ENCODE measurements at regions not wholly inside any gene's neighbourhood (a gene's known extent, or its start where the extent isn't known, plus 50 kb on each side); places are given as distances from the start of the nearest gene placed in this dataset.

- no peaks in the 10 kb centered on the region for H3K9me2 ChIP-seq
- no peak overlapping the region for H3K4me2 ChIP-seq
- H2AFZ ChIP-seq (ENCODE audit: low read depth), result no peak overlapping the region
- 24% methylated on average over 19 of the region's 19 CpGs for WGBS (ENCODE audit: low lambda C conversion rate)
- H3F3A ChIP-seq (replicated peaks; ENCODE audit: insufficient read depth), result no peaks in the 10 kb centered on the region
- no peaks in the 10 kb centered on the region for H3K79me2 ChIP-seq (ENCODE audit: insufficient read depth)
- peaks cover 49% of the 10 kb centered on the region; the same call in 1 of the 2 replicates for H3K27me3 ChIP-seq (ENCODE audit: insufficient read depth)
- H3K36me3 ChIP-seq (replicated peaks in 1 of 2; ENCODE audit: control insufficient read depth in 1 of 2, insufficient read depth in 2 of 2, low read length in 1 of 2), result no peaks in the 10 kb centered on the region
- H3K27ac ChIP-seq (ENCODE audit: low read depth in 2 of 2, low read length in 1 of 2), result no peak overlapping the region
- no peak for DNase-seq
- H4K20me1 ChIP-seq (ENCODE audit: insufficient read depth), result no peaks in the 10 kb centered on the region
- no peaks in the 10 kb centered on the region for H3K4me1 ChIP-seq (ENCODE audit: control insufficient read depth in 1 of 2, insufficient read depth in 2 of 2, low read depth in 1 of 2, low read length in 1 of 2)
- ChIA-PET CTCF (interaction anchor here (1.2 kb wide), 1 partner anchor 197 kb away, joined by 3 read pairs; no protein-coding TSS in a partner anchor), POLR2A (no interaction called here)
- no peaks in the 10 kb centered on the region for H3K9me3 ChIP-seq
- no peak for TF ChIP-seq FOXM1 (IDR thresholded peaks at IDR 0.05; ENCODE audit: low read depth)
- TF ChIP-seq MAX (IDR thresholded peaks at IDR 0.05; ENCODE audit: low read depth), result no peak
- TF ChIP-seq USF2 (IDR thresholded peaks at IDR 0.05; ENCODE audit: borderline replicate concordance, low read depth, low read length), result no peak
- TF ChIP-seq JUND (IDR thresholded peaks at IDR 0.05), result no peak
- no peak for TF ChIP-seq NRF1 (IDR thresholded peaks at IDR 0.05; ENCODE audit: low read depth, low read length)
- H3K4me3 ChIP-seq (ENCODE audit: low read depth in 2 of 2, low read length in 1 of 2), result no peak overlapping the region
- H3K9ac ChIP-seq, result no peak overlapping the region
Observed at GRCh38 chr6:3535776-3536435, 79.1 kb upstream of the SLC22A23 start.

- 11% methylated on average over 4 of the region's 4 CpGs for WGBS (ENCODE audit: low lambda C conversion rate)
- peaks cover 53% of the 10 kb centered on the region; the same call in 1 of the 2 replicates for H3K27me3 ChIP-seq (ENCODE audit: insufficient read depth)
- no peak overlapping the region for H2AFZ ChIP-seq (ENCODE audit: low read depth)
- H3K4me2 ChIP-seq, result no peak overlapping the region
- H3K27ac ChIP-seq (ENCODE audit: low read depth in 2 of 2, low read length in 1 of 2), result no peak overlapping the region
- H3K4me1 ChIP-seq (ENCODE audit: control insufficient read depth in 1 of 2, insufficient read depth in 2 of 2, low read depth in 1 of 2, low read length in 1 of 2), result no peaks in the 10 kb centered on the region
- no peaks in the 10 kb centered on the region for H3F3A ChIP-seq (replicated peaks; ENCODE audit: insufficient read depth)
- H4K20me1 ChIP-seq (ENCODE audit: insufficient read depth), result no peaks in the 10 kb centered on the region
- ChIA-PET POLR2A (no interaction called here), CTCF (interaction anchor here (1.2 kb wide), 1 partner anchor 198 kb away, joined by 3 read pairs; no protein-coding TSS in a partner anchor)
- H3K36me3 ChIP-seq (replicated peaks in 1 of 2; ENCODE audit: control insufficient read depth in 1 of 2, insufficient read depth in 2 of 2, low read length in 1 of 2), result no peaks in the 10 kb centered on the region
- no peak for DNase-seq
- no peaks in the 10 kb centered on the region for H3K79me2 ChIP-seq (ENCODE audit: insufficient read depth)
- H3K9ac ChIP-seq, result no peak overlapping the region
- TF ChIP-seq YY1 (IDR thresholded peaks at IDR 0.05; ENCODE audit: low read depth), result no peak
- no peak for TF ChIP-seq RAD21 (IDR thresholded peaks at IDR 0.05; ENCODE audit: low read length)
- TF ChIP-seq FOSL2 (IDR thresholded peaks at IDR 0.05; ENCODE audit: borderline replicate concordance, low read depth), result no peak
- TF ChIP-seq NFIC (IDR thresholded peaks at IDR 0.05; ENCODE audit: borderline replicate concordance), result no peak
- TF ChIP-seq USF1 (IDR thresholded peaks at IDR 0.05; ENCODE audit: borderline replicate concordance, low read depth), result no peak
- no peak for TF ChIP-seq TCF12 (IDR thresholded peaks at IDR 0.05)
- no peak for TF ChIP-seq SIN3A (IDR thresholded peaks at IDR 0.05; ENCODE audit: borderline replicate concordance, low read depth, low read length)
- no peak for TF ChIP-seq IRF3 (IDR thresholded peaks at IDR 0.05; ENCODE audit: low read depth, low read length)
- TF ChIP-seq TAF1 (IDR thresholded peaks at IDR 0.05; ENCODE audit: borderline replicate concordance, low read depth, low read length), result no peak
- TF ChIP-seq CTCF (IDR thresholded peaks at IDR 0.05), result no peak
- no peaks in the 10 kb centered on the region for H3K9me3 ChIP-seq
- no peak overlapping the region for H3K4me3 ChIP-seq (ENCODE audit: low read depth in 2 of 2, low read length in 1 of 2)
- H3K9me2 ChIP-seq, result no peaks in the 10 kb centered on the region
Observed at GRCh38 chr6:3535033-3535775, 78.4 kb upstream of the SLC22A23 start.

Data from SK-N-SH (cell line).